ENCODE measurements at regions not wholly inside any gene's neighbourhood (a gene's known extent, or its start where the extent isn't known, plus 50 kb on each side); places are given as distances from the start of the nearest gene placed in this dataset.

- H3K4me3 ChIP-seq (ENCODE audit: control extremely low read depth in 1 of 5, extremely low read depth in 1 of 5, insufficient read depth in 1 of 5, low read depth in 2 of 5, low read length in 4 of 5) = no peak overlapping the region
- no peaks in the 10 kb centered on the region for H3K79me2 ChIP-seq (ENCODE audit: control insufficient read depth, insufficient read depth, low read length)
- no peaks in the 10 kb centered on the region for H3K27me3 ChIP-seq (replicated peaks in 1 of 4; ENCODE audit: control extremely low read depth in 1 of 4, control insufficient read depth in 3 of 4, insufficient read depth in 4 of 4, low read length in 3 of 4)
- H3K27ac ChIP-seq (ENCODE audit: low read length in 2 of 2) = no peak overlapping the region
- peaks cover 4% of the 10 kb centered on the region for H3K27me3 Mint-ChIP-seq
- no peak overlapping the region for H3K27ac Mint-ChIP-seq
- no peaks in the 10 kb centered on the region for H4K20me1 ChIP-seq (ENCODE audit: control insufficient read depth, insufficient read depth, low read length, poor library complexity, severe bottlenecking)
- H3K9me3 ChIP-seq (ENCODE audit: control extremely low read depth in 1 of 3, control insufficient read depth in 2 of 3, insufficient read depth in 1 of 3, low read length in 2 of 3) = peaks cover 0 to 3% (median 0%) of the 10 kb centered on the region in 3 donors
- ATAC-seq (ENCODE audit: low read depth) (no peak), DNase-seq (no peak)
- WGBS (ENCODE audit: insufficient coverage) = no CpG with 5 or more reads among the region's 6 CpGs
- no peaks in the 10 kb centered on the region for H3K4me1 Mint-ChIP-seq
- no peaks in the 10 kb centered on the region for H3K4me1 ChIP-seq (ENCODE audit: control insufficient read depth in 2 of 2, insufficient read depth in 2 of 2, low read length in 2 of 2)
- intact Hi-C loops (cut with micrococcal nuclease) = no loop called here
- ChIA-PET CTCF (no interaction called here), POLR2A (no interaction called here)
- H3K4me3 Mint-ChIP-seq = no peak overlapping the region
- peaks cover 3% of the 10 kb centered on the region for H3K9me3 Mint-ChIP-seq (ENCODE audit: insufficient read depth)
- no peaks in the 10 kb centered on the region for H3K36me3 ChIP-seq (replicated peaks in 1 of 2; ENCODE audit: control extremely low read depth in 1 of 2, control insufficient read depth in 1 of 2, extremely low read depth in 1 of 2, insufficient read depth in 2 of 2, low read length in 1 of 2)
- H3K4me2 ChIP-seq (replicated peaks; ENCODE audit: low read depth, low read length, poor library complexity, severe bottlenecking) = no peak overlapping the region
- TF ChIP-seq EZH2 (IDR thresholded peaks at IDR 0.05; ENCODE audit: borderline replicate concordance, insufficient read depth, low read depth, low read length, poor library complexity, severe bottlenecking) = no peak
- TF ChIP-seq CTCF (IDR thresholded peaks at IDR 0.05) = no peak
- no peak overlapping the region for H3K9ac ChIP-seq (ENCODE audit: low read length)
- no peak overlapping the region for H2AFZ ChIP-seq (ENCODE audit: insufficient read depth, low read depth, low read length, poor library complexity, severe bottlenecking)
Measured at GRCh38 chr4:111618908-111619307, 526.3 kb upstream of the FAM241A start.

GRCh38 chr4:111628437-111628836, 516.8 kb upstream of the FAM241A start:
- peaks cover 0 to 3% (median 0%) of the 10 kb centered on the region in 3 donors for H3K9me3 ChIP-seq (ENCODE audit: control extremely low read depth in 1 of 3, control insufficient read depth in 2 of 3, insufficient read depth in 1 of 3, low read length in 2 of 3)
- no peak overlapping the region for H3K4me3 ChIP-seq (ENCODE audit: control extremely low read depth in 1 of 5, extremely low read depth in 1 of 5, insufficient read depth in 1 of 5, low read depth in 2 of 5, low read length in 4 of 5)
- no peak overlapping the region for H3K4me3 Mint-ChIP-seq
- ChIA-PET CTCF (no interaction called here), POLR2A (no interaction called here)
- no peaks in the 10 kb centered on the region for H3K27me3 Mint-ChIP-seq
- H3K27ac ChIP-seq (ENCODE audit: low read length in 2 of 2) = no peak overlapping the region
- H3K4me1 ChIP-seq (ENCODE audit: control insufficient read depth in 2 of 2, insufficient read depth in 2 of 2, low read length in 2 of 2) = no peaks in the 10 kb centered on the region
- no peak for ATAC-seq (ENCODE audit: low read depth)
- DNase-seq = no peak
- no peaks in the 10 kb centered on the region for H4K20me1 ChIP-seq (ENCODE audit: control insufficient read depth, insufficient read depth, low read length, poor library complexity, severe bottlenecking)
- no peaks in the 10 kb centered on the region for H3K79me2 ChIP-seq (ENCODE audit: control insufficient read depth, insufficient read depth, low read length)
- no peak overlapping the region for H3K27ac Mint-ChIP-seq
- H3K27me3 ChIP-seq (replicated peaks in 1 of 4; ENCODE audit: control extremely low read depth in 1 of 4, control insufficient read depth in 3 of 4, insufficient read depth in 4 of 4, low read length in 3 of 4) = no peaks in the 10 kb centered on the region
- H3K36me3 ChIP-seq (replicated peaks in 1 of 2; ENCODE audit: control extremely low read depth in 1 of 2, control insufficient read depth in 1 of 2, extremely low read depth in 1 of 2, insufficient read depth in 2 of 2, low read length in 1 of 2) = no peaks in the 10 kb centered on the region
- no peaks in the 10 kb centered on the region for H3K9me3 Mint-ChIP-seq (ENCODE audit: insufficient read depth)
- H3K4me1 Mint-ChIP-seq = no peaks in the 10 kb centered on the region
- no peak overlapping the region for H3K4me2 ChIP-seq (replicated peaks; ENCODE audit: low read depth, low read length, poor library complexity, severe bottlenecking)
- H2AFZ ChIP-seq (ENCODE audit: insufficient read depth, low read depth, low read length, poor library complexity, severe bottlenecking) = no peak overlapping the region
- H3K9ac ChIP-seq (ENCODE audit: low read length) = no peak overlapping the region
- no peak for TF ChIP-seq CTCF (IDR thresholded peaks at IDR 0.05)
- TF ChIP-seq EZH2 (IDR thresholded peaks at IDR 0.05; ENCODE audit: borderline replicate concordance, insufficient read depth, low read depth, low read length, poor library complexity, severe bottlenecking) = no peak
- WGBS (ENCODE audit: insufficient coverage) = 75% methylated on average over 7 of the region's 10 CpGs
- intact Hi-C loops (cut with micrococcal nuclease) = no loop called here

All from B cell (primary cell).